ENCODE measurements at regions not wholly inside any gene's neighbourhood (a gene's known extent, or its start where the extent isn't known, plus 50 kb on each side); places are given as distances from the start of the nearest gene placed in this dataset.

- WGBS, 2 donors (ENCODE audit: low coverage in 1 of 2), result 89 to 92% methylated on average over 10 to 11 of the region's 11 CpGs
- Histone ChIP-seq H3K4me1 (no peaks in the 10 kb centered on the region), H3K27ac (no peak overlapping the region), H3K9me3 (no peaks in the 10 kb centered on the region), H3K36me3 (no peaks in the 10 kb centered on the region), H3K27me3 (no peaks in the 10 kb centered on the region), H3K4me3 (no peak overlapping the region)
- DNase-seq, result no peak
- in situ Hi-C loops (cut with MboI; ENCODE audit: low pct_ligation_motif_present in 1 of 4, low pct_unique_long_range_greater_than_20kb in 1 of 4, low sequenced_read_pairs in 3 of 4), result loop anchor here in 2 of 4 donors (25.0 kb wide), 2 partner anchors 341 to 834 kb away; no protein-coding TSS in a partner anchor
- TF ChIP-seq POLR2A (IDR thresholded peaks at IDR 0.05) (no peak), CTCF (IDR thresholded peaks at IDR 0.05) (no peak), EP300 (IDR thresholded peaks at IDR 0.05; ENCODE audit: low read depth) (no peak), POLR2AphosphoS5 (IDR thresholded peaks at IDR 0.05) (no peak)
- intact Hi-C loops (cut with DNase I; ENCODE audit: low total_unique reads), result no loop called here
Observed at GRCh38 chr10:44028384-44029137, 356.3 kb downstream of the CXCL12 start.

GRCh38 chr10:44024356-44025116 is 360.4 kb downstream of the CXCL12 start:
- Histone ChIP-seq H3K27me3 (no peaks in the 10 kb centered on the region), H3K4me1 (no peaks in the 10 kb centered on the region), H3K9me3 (no peaks in the 10 kb centered on the region), H3K4me3 (no peak overlapping the region), H3K27ac (no peak overlapping the region), H3K36me3 (no peaks in the 10 kb centered on the region)
- TF ChIP-seq POLR2A (IDR thresholded peaks at IDR 0.05) (no peak), POLR2AphosphoS5 (IDR thresholded peaks at IDR 0.05) (no peak), CTCF (IDR thresholded peaks at IDR 0.05) (no peak), EP300 (IDR thresholded peaks at IDR 0.05; ENCODE audit: low read depth) (no peak)
- no peak for DNase-seq
- intact Hi-C loops (cut with DNase I; ENCODE audit: low total_unique reads) (no loop called here), in situ Hi-C loops (cut with MboI; ENCODE audit: low pct_ligation_motif_present in 1 of 4, low pct_unique_long_range_greater_than_20kb in 1 of 4, low sequenced_read_pairs in 3 of 4) (loop anchor here in 2 of 4 donors (25.0 kb wide), 2 partner anchors 337 to 838 kb away; no protein-coding TSS in a partner anchor)
- WGBS, 2 donors (ENCODE audit: low coverage in 1 of 2), result 65 to 90% methylated on average over 4 to 6 of the region's 6 CpGs

- no peaks in the 10 kb centered on the region for H3K9me3 ChIP-seq
- in situ Hi-C loops (cut with MboI; ENCODE audit: low pct_ligation_motif_present in 1 of 4, low pct_unique_long_range_greater_than_20kb in 1 of 4, low sequenced_read_pairs in 3 of 4) (no loop called here), intact Hi-C loops (cut with DNase I; ENCODE audit: low total_unique reads) (no loop called here)
- no peak overlapping the region for H3K27ac ChIP-seq
- no peak for DNase-seq
- H3K4me3 ChIP-seq, result no peak overlapping the region
- H3K36me3 ChIP-seq, result no peaks in the 10 kb centered on the region
- WGBS, 2 donors (ENCODE audit: low coverage in 1 of 2), result 77 to 83% methylated on average over 3 to 5 of the region's 5 CpGs
- H3K4me1 ChIP-seq, result no peaks in the 10 kb centered on the region
- H3K27me3 ChIP-seq, result no peaks in the 10 kb centered on the region
- no peak for TF ChIP-seq EP300 (IDR thresholded peaks at IDR 0.05; ENCODE audit: low read depth)
- no peak for TF ChIP-seq CTCF (IDR thresholded peaks at IDR 0.05)
- no peak for TF ChIP-seq POLR2A (IDR thresholded peaks at IDR 0.05)
- TF ChIP-seq POLR2AphosphoS5 (IDR thresholded peaks at IDR 0.05), result no peak
Observed at GRCh38 chr10:44023517-44023916, 361.4 kb downstream of the CXCL12 start.

- Histone ChIP-seq H3K4me3 (no peak overlapping the region), H3K27me3 (no peaks in the 10 kb centered on the region), H3K27ac (no peak overlapping the region), H3K9me3 (no peaks in the 10 kb centered on the region), H3K36me3 (no peaks in the 10 kb centered on the region), H3K4me1 (peaks cover 0 to 6% (median 0%) of the 10 kb centered on the region in 4 donors)
- 50 to 95% methylated on average over 1 of the region's 1 CpG for WGBS, 2 donors (ENCODE audit: low coverage in 1 of 2)
- intact Hi-C loops (cut with DNase I; ENCODE audit: low total_unique reads), result no loop called here
- TF ChIP-seq EP300 (IDR thresholded peaks at IDR 0.05; ENCODE audit: low read depth), result no peak
- TF ChIP-seq POLR2AphosphoS5 (IDR thresholded peaks at IDR 0.05), result no peak
- no peak for TF ChIP-seq CTCF (IDR thresholded peaks at IDR 0.05)
- TF ChIP-seq POLR2A (IDR thresholded peaks at IDR 0.05), result no peak
- DNase-seq, result no peak
- in situ Hi-C loops (cut with MboI; ENCODE audit: low pct_ligation_motif_present in 1 of 4, low pct_unique_long_range_greater_than_20kb in 1 of 4, low sequenced_read_pairs in 3 of 4), result no loop called here
Observed at GRCh38 chr10:44022203-44022602, 362.7 kb downstream of the CXCL12 start.

Measured in transverse colon (tissue), 4 donors.